ENCODE measurements at regions not wholly inside any gene's neighbourhood (a gene's known extent, or its start where the extent isn't known, plus 50 kb on each side); places are given as distances from the start of the nearest gene placed in this dataset.
A peak's percentile ranks its signal among the peaks of the same experiment; 100 is the strongest.

DNA sequence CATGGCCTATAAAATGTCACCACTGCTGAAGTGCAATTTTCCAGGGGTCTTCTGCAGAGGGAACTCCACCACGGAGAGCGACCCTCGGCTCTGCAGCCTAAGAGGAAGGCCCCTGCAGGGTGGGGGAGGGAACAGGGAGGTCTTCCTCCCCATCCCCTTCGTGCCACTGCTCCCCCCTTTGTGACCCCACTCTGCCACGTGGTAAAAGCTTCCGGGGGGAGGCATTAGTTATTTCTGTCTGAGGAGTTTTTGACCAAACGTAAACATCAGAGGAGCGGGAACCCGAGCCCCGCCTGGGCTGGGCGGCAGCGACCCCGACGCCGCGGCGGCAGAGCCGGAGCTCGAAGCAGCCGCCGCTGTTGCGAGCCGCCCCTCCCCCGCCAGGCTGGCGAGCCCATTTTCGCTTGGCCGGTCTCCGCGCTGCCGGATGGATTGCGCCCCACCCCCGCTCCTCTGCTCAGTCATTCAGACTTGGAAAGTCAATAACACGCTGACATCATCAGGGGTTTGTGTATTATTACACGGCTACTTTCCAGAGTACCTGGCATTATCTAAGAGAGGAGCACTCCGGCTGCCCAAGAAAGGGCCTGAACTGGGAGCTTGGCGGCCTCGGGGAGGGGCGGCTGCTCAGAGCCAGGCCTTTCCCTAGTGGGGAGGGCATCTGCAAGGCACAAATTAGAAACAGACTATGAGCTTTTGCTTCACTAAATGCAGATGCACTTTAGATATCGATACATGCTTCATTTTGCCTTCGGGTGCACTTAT is 162.5 kb upstream of the TBL1XR1 start (continued):
- TF ChIP-seq, protein P1, sequence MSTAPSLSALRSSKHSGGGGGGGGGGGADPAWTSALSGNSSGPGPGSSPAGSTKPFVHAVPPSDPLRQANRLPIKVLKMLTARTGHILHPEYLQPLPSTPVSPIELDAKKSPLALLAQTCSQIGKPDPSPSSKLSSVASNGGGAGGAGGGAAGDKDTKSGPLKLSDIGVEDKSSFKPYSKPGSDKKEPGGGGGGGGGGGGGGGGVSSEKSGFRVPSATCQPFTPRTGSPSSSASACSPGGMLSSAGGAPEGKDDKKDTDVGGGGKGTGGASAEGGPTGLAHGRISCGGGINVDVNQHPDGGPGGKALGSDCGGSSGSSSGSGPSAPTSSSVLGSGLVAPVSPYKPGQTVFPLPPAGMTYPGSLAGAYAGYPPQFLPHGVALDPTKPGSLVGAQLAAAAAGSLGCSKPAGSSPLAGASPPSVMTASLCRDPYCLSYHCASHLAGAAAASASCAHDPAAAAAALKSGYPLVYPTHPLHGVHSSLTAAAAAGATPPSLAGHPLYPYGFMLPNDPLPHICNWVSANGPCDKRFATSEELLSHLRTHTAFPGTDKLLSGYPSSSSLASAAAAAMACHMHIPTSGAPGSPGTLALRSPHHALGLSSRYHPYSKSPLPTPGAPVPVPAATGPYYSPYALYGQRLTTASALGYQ (CRISPR knock-in tag; IDR thresholded peaks at IDR 0.05): peak; percentile 89
- TF ChIP-seq ZMYM3 (CRISPR knock-in tag; IDR thresholded peaks at IDR 0.05) (peak; percentile 95), HMGA1 (CRISPR knock-in tag; conservative IDR thresholded peaks at IDR 0.05) (no peak), HNRNPLL (IDR thresholded peaks at IDR 0.05; ENCODE audit: low read depth, low read length, poor library complexity, severe bottlenecking) (peak; percentile 42), ZNF383 (CRISPR knock-in tag; IDR thresholded peaks at IDR 0.05; ENCODE audit: borderline replicate concordance) (0 out of 2 replicates have a peak, but pooled peaks have one; percentile 49), TCF12 (IDR thresholded peaks at IDR 0.05) (no peak), TCF12 (CRISPR knock-in tag; IDR thresholded peaks at IDR 0.05) (peak; percentile 96), ELF3 (CRISPR knock-in tag; IDR thresholded peaks at IDR 0.05) (peak; percentile 83), ZFP37 (CRISPR knock-in tag; IDR thresholded peaks at IDR 0.05; ENCODE audit: borderline replicate concordance) (no peak), ZBTB3 (CRISPR knock-in tag; IDR thresholded peaks at IDR 0.05; ENCODE audit: borderline replicate concordance, low read depth) (no peak), ZNF12 (CRISPR knock-in tag; IDR thresholded peaks at IDR 0.05) (peak; percentile 72; the same call in 1 of the 2 replicates), HES4 (CRISPR knock-in tag; IDR thresholded peaks at IDR 0.05; ENCODE audit: borderline replicate concordance) (no peak), PRPF4 (IDR thresholded peaks at IDR 0.05; ENCODE audit: low read depth, low read length, poor library complexity, severe bottlenecking) (peak; percentile 99), HIVEP1 (CRISPR knock-in tag; IDR thresholded peaks at IDR 0.05) (peak; percentile 73; the same call in 1 of the 2 replicates), SRSF9 (IDR thresholded peaks at IDR 0.05; ENCODE audit: borderline replicate concordance, insufficient read depth, low read depth, low read length, poor library complexity, severe bottlenecking) (no peak), HNF4G (IDR thresholded peaks at IDR 0.05; ENCODE audit: borderline replicate concordance, low read depth, low read length) (peak; percentile 93), HNF4G (CRISPR knock-in tag; IDR thresholded peaks at IDR 0.05; ENCODE audit: borderline replicate concordance, low read depth) (0 out of 2 replicates have a peak, but pooled peaks have one; percentile 38), ZNF207 (IDR thresholded peaks at IDR 0.05; ENCODE audit: borderline replicate concordance) (no peak)
- TF ChIP-seq, protein P2, sequence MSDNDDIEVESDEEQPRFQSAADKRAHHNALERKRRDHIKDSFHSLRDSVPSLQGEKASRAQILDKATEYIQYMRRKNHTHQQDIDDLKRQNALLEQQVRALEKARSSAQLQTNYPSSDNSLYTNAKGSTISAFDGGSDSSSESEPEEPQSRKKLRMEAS (IDR thresholded peaks at IDR 0.05): peak; percentile 94
- TF ChIP-seq, protein P3, sequence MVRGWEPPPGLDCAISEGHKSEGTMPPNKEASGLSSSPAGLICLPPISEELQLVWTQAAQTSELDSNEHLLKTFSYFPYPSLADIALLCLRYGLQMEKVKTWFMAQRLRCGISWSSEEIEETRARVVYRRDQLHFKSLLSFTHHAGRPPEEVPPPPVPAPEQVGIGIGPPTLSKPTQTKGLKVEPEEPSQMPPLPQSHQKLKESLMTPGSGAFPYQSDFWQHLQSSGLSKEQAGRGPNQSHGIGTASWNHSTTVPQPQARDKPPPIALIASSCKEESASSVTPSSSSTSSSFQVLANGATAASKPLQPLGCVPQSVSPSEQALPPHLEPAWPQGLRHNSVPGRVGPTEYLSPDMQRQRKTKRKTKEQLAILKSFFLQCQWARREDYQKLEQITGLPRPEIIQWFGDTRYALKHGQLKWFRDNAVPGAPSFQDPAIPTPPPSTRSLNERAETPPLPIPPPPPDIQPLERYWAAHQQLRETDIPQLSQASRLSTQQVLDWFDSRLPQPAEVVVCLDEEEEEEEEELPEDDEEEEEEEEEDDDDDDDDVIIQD (CRISPR knock-in tag; IDR thresholded peaks at IDR 0.05; ENCODE audit: low read depth): peak; percentile 83; the same call in 1 of the 2 replicates
- TF ChIP-seq, protein P4, sequence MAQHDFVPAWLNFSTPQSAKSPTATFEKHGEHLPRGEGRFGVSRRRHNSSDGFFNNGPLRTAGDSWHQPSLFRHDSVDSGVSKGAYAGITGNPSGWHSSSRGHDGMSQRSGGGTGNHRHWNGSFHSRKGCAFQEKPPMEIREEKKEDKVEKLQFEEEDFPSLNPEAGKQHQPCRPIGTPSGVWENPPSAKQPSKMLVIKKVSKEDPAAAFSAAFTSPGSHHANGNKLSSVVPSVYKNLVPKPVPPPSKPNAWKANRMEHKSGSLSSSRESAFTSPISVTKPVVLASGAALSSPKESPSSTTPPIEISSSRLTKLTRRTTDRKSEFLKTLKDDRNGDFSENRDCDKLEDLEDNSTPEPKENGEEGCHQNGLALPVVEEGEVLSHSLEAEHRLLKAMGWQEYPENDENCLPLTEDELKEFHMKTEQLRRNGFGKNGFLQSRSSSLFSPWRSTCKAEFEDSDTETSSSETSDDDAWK (CRISPR knock-in tag; IDR thresholded peaks at IDR 0.05): no peak
- TF ChIP-seq, protein P5, sequence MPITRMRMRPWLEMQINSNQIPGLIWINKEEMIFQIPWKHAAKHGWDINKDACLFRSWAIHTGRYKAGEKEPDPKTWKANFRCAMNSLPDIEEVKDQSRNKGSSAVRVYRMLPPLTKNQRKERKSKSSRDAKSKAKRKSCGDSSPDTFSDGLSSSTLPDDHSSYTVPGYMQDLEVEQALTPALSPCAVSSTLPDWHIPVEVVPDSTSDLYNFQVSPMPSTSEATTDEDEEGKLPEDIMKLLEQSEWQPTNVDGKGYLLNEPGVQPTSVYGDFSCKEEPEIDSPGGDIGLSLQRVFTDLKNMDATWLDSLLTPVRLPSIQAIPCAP (CRISPR knock-in tag; IDR thresholded peaks at IDR 0.05; ENCODE audit: low read depth): no peak
